Mucosa of rectum (tissue), 2 donors: ENCODE measurements at regions not wholly inside any gene's neighbourhood (a gene's known extent, or its start where the extent isn't known, plus 50 kb on each side); places are given as distances from the start of the nearest gene placed in this dataset.

Experiments
- H3K27ac ChIP-seq, 2 donors: one replicate each; pipeline ENCODE4 v1.7.0; 2013; ENCODE audit warnings: inconsistent platforms in 2 of 2, low read depth in 2 of 2, low read length in 2 of 2
- H3K27me3 ChIP-seq, 2 donors: one replicate each; pipeline ENCODE4 v1.7.0; 2013; ENCODE audit warnings: low read length in 2 of 2; ENCODE audit not compliant: control insufficient read depth in 2 of 2, insufficient read depth in 2 of 2
- H3K36me3 ChIP-seq, 2 donors: one replicate each; pipeline ENCODE4 v1.7.0; 2013; ENCODE audit warnings: low read length in 2 of 2; ENCODE audit not compliant: control insufficient read depth in 2 of 2, insufficient read depth in 2 of 2
- H3K4me1 ChIP-seq, 2 donors: one replicate each; pipeline ENCODE4 v1.7.0; 2013; ENCODE audit warnings: low read length in 2 of 2, mild to moderate bottlenecking in 1 of 2; ENCODE audit not compliant: control insufficient read depth in 2 of 2, insufficient read depth in 2 of 2
- H3K4me3 ChIP-seq, 2 donors: one replicate each; pipeline ENCODE4 v1.7.0; 2013; ENCODE audit warnings: low read length in 2 of 2
- H3K9ac ChIP-seq, 2 donors: one replicate each; pipeline ENCODE4 v1.7.0; 2013; ENCODE audit warnings: low read length in 2 of 2, low read depth in 1 of 2, mild to moderate bottlenecking in 1 of 2
- H3K9me3 ChIP-seq, 2 donors: one replicate each; pipeline ENCODE4 v1.7.0; 2013; ENCODE audit warnings: low read length in 2 of 2; ENCODE audit not compliant: control insufficient read depth in 2 of 2
- donor health status: healthy.
- donor health status: Normal muscosa, but diverticular disease.

DNA sequence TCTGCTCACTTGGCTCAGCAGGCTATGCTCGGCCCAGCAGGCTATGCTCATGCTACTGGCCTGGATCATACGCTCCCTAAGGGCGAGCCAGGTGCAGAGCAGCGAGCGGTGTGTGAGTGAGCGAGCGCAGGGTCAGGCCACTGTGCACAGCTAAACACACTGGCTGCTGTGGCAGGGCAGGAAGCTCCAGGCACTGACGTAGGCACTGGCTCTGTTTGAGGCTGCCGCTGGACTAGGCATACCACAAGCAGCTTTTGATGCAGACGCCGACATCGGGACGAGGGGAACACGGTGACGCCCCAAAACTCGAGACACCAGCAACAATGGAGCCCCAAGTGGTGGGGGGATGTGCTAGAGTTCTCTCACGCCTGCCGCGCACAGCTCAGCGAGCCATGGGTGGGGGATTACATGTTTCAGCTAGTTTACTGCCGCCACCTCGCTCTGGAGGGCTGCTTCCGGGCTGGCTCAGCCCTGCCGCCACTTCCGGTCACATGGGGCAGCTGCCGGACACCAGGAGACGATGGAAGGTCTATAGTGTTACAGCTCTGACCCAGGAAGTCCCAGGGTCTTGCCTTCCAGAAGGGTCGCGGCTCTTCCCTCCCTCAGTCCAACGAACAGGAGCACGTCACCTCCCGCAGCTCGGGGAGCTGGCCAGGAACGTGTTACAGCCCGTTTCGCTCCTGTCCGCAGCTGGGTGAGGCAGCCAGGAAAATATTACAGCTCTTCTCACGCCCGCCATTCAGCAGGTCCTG is 1176.9 kb upstream of the LRRTM1 start:
- H3K4me1 ChIP-seq = no peaks in the 10 kb centered on the region
- H3K4me3 ChIP-seq = no peak overlapping the region
- no peaks in the 10 kb centered on the region for H3K27me3 ChIP-seq
- H3K9me3 ChIP-seq = no peaks in the 10 kb centered on the region
- no peak overlapping the region for H3K27ac ChIP-seq
- H3K36me3 ChIP-seq = no peaks in the 10 kb centered on the region
- no peak overlapping the region for H3K9ac ChIP-seq

DNA sequence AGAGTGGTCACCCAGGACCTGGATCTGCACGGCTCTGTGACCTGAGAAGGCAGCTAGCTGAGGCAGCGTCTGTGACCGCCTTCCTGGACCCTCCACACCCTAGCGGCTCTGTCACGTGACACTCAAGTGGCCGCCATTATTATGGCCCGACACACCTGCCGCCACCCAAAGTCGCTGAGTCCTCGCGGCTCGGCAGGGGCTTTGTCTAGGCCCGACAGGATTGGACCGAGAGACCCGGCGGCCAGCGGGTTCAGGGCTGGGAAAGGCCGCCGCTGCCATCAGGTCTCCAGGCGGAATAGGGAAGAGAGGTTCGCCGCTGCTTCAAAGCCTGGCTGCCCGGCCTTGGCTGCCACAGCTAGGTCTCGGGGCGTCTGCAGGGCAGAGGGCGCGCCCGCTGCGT is 1162.5 kb upstream of the LRRTM1 start:
- Histone ChIP-seq H3K9ac (no peak overlapping the region), H3K27ac (no peak overlapping the region), H3K4me3 (no peak overlapping the region), H3K4me1 (no peaks in the 10 kb centered on the region), H3K9me3 (no peaks in the 10 kb centered on the region), H3K36me3 (no peaks in the 10 kb centered on the region), H3K27me3 (no peaks in the 10 kb centered on the region)

GRCh38 chr2:81462420-81462819 is 1157.9 kb upstream of the LRRTM1 start:
- H3K27ac ChIP-seq = no peak overlapping the region
- H3K4me3 ChIP-seq = no peak overlapping the region
- no peaks in the 10 kb centered on the region for H3K27me3 ChIP-seq
- H3K4me1 ChIP-seq = no peaks in the 10 kb centered on the region
- H3K36me3 ChIP-seq = no peaks in the 10 kb centered on the region
- H3K9ac ChIP-seq = no peak overlapping the region
- H3K9me3 ChIP-seq = no peaks in the 10 kb centered on the region

DNA sequence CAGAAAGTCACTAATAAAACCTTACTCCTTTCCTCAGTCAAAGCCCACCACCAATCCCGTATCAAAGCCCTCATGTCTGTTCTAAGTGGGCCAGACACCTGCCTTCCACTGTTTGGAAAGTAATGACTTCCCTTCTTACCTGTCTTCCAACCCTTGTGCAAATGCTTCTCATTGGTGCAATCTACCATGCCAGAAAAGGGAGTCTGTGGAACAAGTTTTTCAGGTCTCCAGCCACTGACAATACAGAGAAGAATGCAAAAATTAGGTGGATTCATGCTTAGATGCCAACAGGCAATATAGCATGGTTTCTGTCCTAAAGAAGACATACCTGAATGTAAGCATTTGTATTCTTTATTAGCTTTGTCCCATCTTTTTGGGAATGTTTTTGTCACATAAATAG is 1140.6 kb upstream of the LRRTM1 start:
- no peak overlapping the region for H3K4me3 ChIP-seq

GRCh38 chr2:81437456-81438000 is 1133.0 kb upstream of the LRRTM1 start:
- Histone ChIP-seq H3K36me3 (no peaks in the 10 kb centered on the region), H3K27ac (no peak overlapping the region), H3K9ac (no peak overlapping the region), H3K9me3 (no peaks in the 10 kb centered on the region), H3K27me3 (no peaks in the 10 kb centered on the region), H3K4me1 (no peaks in the 10 kb centered on the region), H3K4me3 (no peak overlapping the region)

More for the DNA sequence above, 1140.6 kb upstream of the LRRTM1 start:
- no peaks in the 10 kb centered on the region for H3K9me3 ChIP-seq
- H3K36me3 ChIP-seq = no peaks in the 10 kb centered on the region
- no peak overlapping the region for H3K27ac ChIP-seq
- no peak overlapping the region for H3K9ac ChIP-seq
- no peaks in the 10 kb centered on the region for H3K27me3 ChIP-seq
- no peaks in the 10 kb centered on the region for H3K4me1 ChIP-seq

DNA sequence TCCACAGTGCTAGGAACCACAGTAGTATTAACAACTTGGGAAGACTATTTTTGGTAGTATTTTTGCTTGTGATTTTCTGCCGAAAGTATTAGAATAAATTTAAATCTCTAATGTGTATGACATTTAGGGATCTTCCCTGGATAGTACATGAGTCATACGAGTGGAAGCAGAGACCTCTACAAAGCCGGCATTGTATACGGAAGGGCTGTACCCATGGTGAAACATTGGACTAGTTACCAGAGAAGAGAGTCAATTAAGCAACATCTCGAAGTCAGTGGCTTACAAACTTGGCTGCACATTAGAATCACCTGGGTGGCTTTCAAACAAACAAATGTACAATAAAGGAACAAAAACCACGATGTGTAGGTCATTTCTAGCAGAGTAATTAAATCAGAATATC is 1131.7 kb upstream of the LRRTM1 start:
- H3K9ac ChIP-seq = no peak overlapping the region
- H3K27me3 ChIP-seq = no peaks in the 10 kb centered on the region
- no peak overlapping the region for H3K4me3 ChIP-seq
- no peaks in the 10 kb centered on the region for H3K9me3 ChIP-seq
- no peak overlapping the region for H3K27ac ChIP-seq
- no peaks in the 10 kb centered on the region for H3K36me3 ChIP-seq
- H3K4me1 ChIP-seq = no peaks in the 10 kb centered on the region

GRCh38 chr2:81412681-81413080 is 1108.1 kb upstream of the LRRTM1 start:
- Histone ChIP-seq H3K36me3 (no peaks in the 10 kb centered on the region), H3K27ac (no peak overlapping the region), H3K9ac (no peak overlapping the region), H3K4me1 (no peaks in the 10 kb centered on the region), H3K4me3 (no peak overlapping the region), H3K9me3 (no peaks in the 10 kb centered on the region), H3K27me3 (no peaks in the 10 kb centered on the region)

- no peak overlapping the region for H3K4me3 ChIP-seq
- no peak overlapping the region for H3K9ac ChIP-seq
- H3K4me1 ChIP-seq = no peaks in the 10 kb centered on the region
- no peak overlapping the region for H3K27ac ChIP-seq
- H3K27me3 ChIP-seq = no peaks in the 10 kb centered on the region
- peaks cover 0 to 2% of the 10 kb centered on the region in 2 donors for H3K9me3 ChIP-seq
- no peaks in the 10 kb centered on the region for H3K36me3 ChIP-seq
These were observed 1099.0 kb upstream of the LRRTM1 start for GRCh38 chr2:81403508-81403907.

- Histone ChIP-seq H3K9ac (no peak overlapping the region), H3K9me3 (peaks cover 0 to 2% of the 10 kb centered on the region in 2 donors), H3K4me1 (no peaks in the 10 kb centered on the region), H3K4me3 (no peak overlapping the region), H3K36me3 (no peaks in the 10 kb centered on the region), H3K27ac (no peak overlapping the region), H3K27me3 (no peaks in the 10 kb centered on the region)
These were observed 1092.0 kb upstream of the LRRTM1 start for GRCh38 chr2:81396417-81397019.

- no peak overlapping the region for H3K4me3 ChIP-seq
- no peaks in the 10 kb centered on the region for H3K36me3 ChIP-seq
- no peaks in the 10 kb centered on the region for H3K4me1 ChIP-seq
- H3K9ac ChIP-seq = no peak overlapping the region
- H3K9me3 ChIP-seq = peaks cover 0 to 2% of the 10 kb centered on the region in 2 donors
- no peaks in the 10 kb centered on the region for H3K27me3 ChIP-seq
- H3K27ac ChIP-seq = no peak overlapping the region
These were observed 1091.2 kb upstream of the LRRTM1 start for GRCh38 chr2:81395746-81396145.
